ENCODE measurements at regions not wholly inside any gene's neighbourhood (a gene's known extent, or its start where the extent isn't known, plus 50 kb on each side); places are given as distances from the start of the nearest gene placed in this dataset.

DNA sequence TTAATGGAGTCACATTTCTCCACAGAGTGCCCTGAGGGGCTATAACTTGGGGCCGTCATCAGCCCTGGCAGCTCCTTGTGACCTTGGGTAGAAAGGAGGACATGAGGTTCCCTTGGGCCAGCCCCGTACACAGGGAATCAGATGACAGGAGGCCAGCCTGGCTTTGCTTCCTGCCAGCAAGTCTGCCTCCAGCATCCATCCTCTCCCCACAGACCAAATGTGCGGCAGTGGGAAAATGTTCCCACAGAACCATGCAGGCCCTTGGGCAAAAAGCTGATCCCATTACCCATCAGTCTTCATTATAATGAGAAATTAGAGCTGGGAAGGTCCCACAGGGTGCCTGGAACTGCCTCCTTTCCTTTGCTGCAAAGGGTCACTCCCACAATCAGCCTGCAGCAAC, 908.3 kb downstream of the GRID1 start:
- H3K79me2 ChIP-seq (ENCODE audit: insufficient read depth, low read length): no peaks in the 10 kb centered on the region
- H3K36me3 ChIP-seq (ENCODE audit: insufficient read depth, low read length): no peaks in the 10 kb centered on the region
- H3K9me2 ChIP-seq (replicated peaks; ENCODE audit: low read depth, low read length): no peaks in the 10 kb centered on the region
- no peak overlapping the region for H3K4me2 ChIP-seq (ENCODE audit: low read depth, low read length, poor library complexity, severe bottlenecking)
- no peak overlapping the region for H3K4me3 ChIP-seq (ENCODE audit: low read length, poor library complexity, severe bottlenecking)
- H3K27me3 ChIP-seq (ENCODE audit: insufficient read depth, low read length, poor library complexity, severe bottlenecking): no peaks in the 10 kb centered on the region
- H3K9ac ChIP-seq (ENCODE audit: low read depth, low read length, poor library complexity, severe bottlenecking): no peak overlapping the region
- no peaks in the 10 kb centered on the region for H4K20me1 ChIP-seq (ENCODE audit: insufficient read depth, low read length, poor library complexity, severe bottlenecking)
- H3F3A ChIP-seq (ENCODE audit: low read depth): no peaks in the 10 kb centered on the region
- H2AFZ ChIP-seq (ENCODE audit: low read length): no peak overlapping the region
- TF ChIP-seq EZH2phosphoT487 (IDR thresholded peaks at IDR 0.05; ENCODE audit: borderline replicate concordance): no peak
- TF ChIP-seq, protein P1, sequence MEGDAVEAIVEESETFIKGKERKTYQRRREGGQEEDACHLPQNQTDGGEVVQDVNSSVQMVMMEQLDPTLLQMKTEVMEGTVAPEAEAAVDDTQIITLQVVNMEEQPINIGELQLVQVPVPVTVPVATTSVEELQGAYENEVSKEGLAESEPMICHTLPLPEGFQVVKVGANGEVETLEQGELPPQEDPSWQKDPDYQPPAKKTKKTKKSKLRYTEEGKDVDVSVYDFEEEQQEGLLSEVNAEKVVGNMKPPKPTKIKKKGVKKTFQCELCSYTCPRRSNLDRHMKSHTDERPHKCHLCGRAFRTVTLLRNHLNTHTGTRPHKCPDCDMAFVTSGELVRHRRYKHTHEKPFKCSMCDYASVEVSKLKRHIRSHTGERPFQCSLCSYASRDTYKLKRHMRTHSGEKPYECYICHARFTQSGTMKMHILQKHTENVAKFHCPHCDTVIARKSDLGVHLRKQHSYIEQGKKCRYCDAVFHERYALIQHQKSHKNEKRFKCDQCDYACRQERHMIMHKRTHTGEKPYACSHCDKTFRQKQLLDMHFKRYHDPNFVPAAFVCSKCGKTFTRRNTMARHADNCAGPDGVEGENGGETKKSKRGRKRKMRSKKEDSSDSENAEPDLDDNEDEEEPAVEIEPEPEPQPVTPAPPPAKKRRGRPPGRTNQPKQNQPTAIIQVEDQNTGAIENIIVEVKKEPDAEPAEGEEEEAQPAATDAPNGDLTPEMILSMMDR (conservative IDR thresholded peaks at IDR 0.05; ENCODE audit: low read length): no peak
- H3K9me3 ChIP-seq (ENCODE audit: insufficient read depth, low read depth, low read length): no peaks in the 10 kb centered on the region
- no peaks in the 10 kb centered on the region for H3K4me1 ChIP-seq (ENCODE audit: insufficient read depth, low read length, poor library complexity, severe bottlenecking)

DNA sequence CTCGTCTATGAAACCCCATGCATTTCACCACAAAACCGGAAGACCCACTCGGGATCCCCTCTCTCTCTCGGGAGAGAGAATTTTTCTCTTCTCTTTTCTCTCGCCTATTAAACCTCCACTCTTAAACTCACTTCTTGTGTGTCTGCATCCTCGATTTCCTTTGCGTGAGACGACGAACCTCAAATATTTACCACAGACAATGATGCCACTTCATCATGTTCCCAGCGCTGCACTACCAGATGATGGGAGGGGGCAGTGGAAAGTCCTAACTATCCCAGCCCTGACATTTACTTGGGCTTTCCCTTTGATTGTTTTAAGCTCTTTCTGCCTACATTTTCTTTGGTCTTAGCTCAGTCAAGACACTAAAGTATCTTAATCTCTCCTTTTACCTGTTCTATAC, 906.7 kb downstream of the GRID1 start:
- Histone ChIP-seq H3K9me2 (replicated peaks; ENCODE audit: low read depth, low read length) (no peaks in the 10 kb centered on the region), H3K9ac (ENCODE audit: low read depth, low read length, poor library complexity, severe bottlenecking) (no peak overlapping the region), H3K4me2 (ENCODE audit: low read depth, low read length, poor library complexity, severe bottlenecking) (no peak overlapping the region), H3K4me3 (ENCODE audit: low read length, poor library complexity, severe bottlenecking) (no peak overlapping the region), H3K36me3 (ENCODE audit: insufficient read depth, low read length) (no peaks in the 10 kb centered on the region), H3K4me1 (ENCODE audit: insufficient read depth, low read length, poor library complexity, severe bottlenecking) (no peaks in the 10 kb centered on the region), H3K79me2 (ENCODE audit: insufficient read depth, low read length) (no peaks in the 10 kb centered on the region), H3K9me3 (ENCODE audit: insufficient read depth, low read depth, low read length) (no peaks in the 10 kb centered on the region), H2AFZ (ENCODE audit: low read length) (no peak overlapping the region), H3K27me3 (ENCODE audit: insufficient read depth, low read length, poor library complexity, severe bottlenecking) (no peaks in the 10 kb centered on the region), H4K20me1 (ENCODE audit: insufficient read depth, low read length, poor library complexity, severe bottlenecking) (no peaks in the 10 kb centered on the region), H3F3A (ENCODE audit: low read depth) (no peaks in the 10 kb centered on the region)
- TF ChIP-seq, protein P1 (conservative IDR thresholded peaks at IDR 0.05; ENCODE audit: low read length): no peak
- no peak for TF ChIP-seq EZH2phosphoT487 (IDR thresholded peaks at IDR 0.05; ENCODE audit: borderline replicate concordance)

DNA sequence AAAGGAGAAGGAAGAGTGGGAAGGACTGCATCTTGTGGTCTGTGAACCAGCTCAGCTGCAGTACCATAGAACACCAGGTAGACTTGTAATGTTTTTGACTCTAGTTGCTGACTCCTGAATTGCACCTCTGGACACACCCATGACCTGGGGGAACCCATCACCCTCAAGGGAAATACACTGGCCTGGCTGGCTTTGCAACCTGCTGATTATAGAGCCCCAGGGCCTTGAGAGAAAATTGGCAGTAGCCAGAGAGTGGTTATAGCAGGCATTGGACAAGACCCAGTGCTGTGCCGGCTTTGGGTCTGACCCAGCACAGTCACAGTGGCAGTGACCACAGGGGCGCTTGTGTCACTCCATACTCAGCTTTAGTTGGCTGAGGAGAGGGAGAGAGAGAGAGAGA, 902.3 kb downstream of the GRID1 start:
- no peaks in the 10 kb centered on the region for H4K20me1 ChIP-seq (ENCODE audit: insufficient read depth, low read length, poor library complexity, severe bottlenecking)
- H3K4me3 ChIP-seq (ENCODE audit: low read length, poor library complexity, severe bottlenecking): no peak overlapping the region
- no peaks in the 10 kb centered on the region for H3K36me3 ChIP-seq (ENCODE audit: insufficient read depth, low read length)
- H3K79me2 ChIP-seq (ENCODE audit: insufficient read depth, low read length): no peaks in the 10 kb centered on the region
- no peak for TF ChIP-seq EZH2phosphoT487 (IDR thresholded peaks at IDR 0.05; ENCODE audit: borderline replicate concordance)
- TF ChIP-seq, protein P1 (conservative IDR thresholded peaks at IDR 0.05; ENCODE audit: low read length): no peak
- no peaks in the 10 kb centered on the region for H3K9me2 ChIP-seq (replicated peaks; ENCODE audit: low read depth, low read length)
- H3K9me3 ChIP-seq (ENCODE audit: insufficient read depth, low read depth, low read length): no peaks in the 10 kb centered on the region
- H3F3A ChIP-seq (ENCODE audit: low read depth): no peaks in the 10 kb centered on the region
- H3K27me3 ChIP-seq (ENCODE audit: insufficient read depth, low read length, poor library complexity, severe bottlenecking): no peaks in the 10 kb centered on the region
- H3K9ac ChIP-seq (ENCODE audit: low read depth, low read length, poor library complexity, severe bottlenecking): no peak overlapping the region
- no peaks in the 10 kb centered on the region for H3K4me1 ChIP-seq (ENCODE audit: insufficient read depth, low read length, poor library complexity, severe bottlenecking)
- H3K4me2 ChIP-seq (ENCODE audit: low read depth, low read length, poor library complexity, severe bottlenecking): no peak overlapping the region
- no peak overlapping the region for H2AFZ ChIP-seq (ENCODE audit: low read length)

All from Loucy (cell line).